DND-41 (cell line): ENCODE measurements at regions not wholly inside any gene's neighbourhood (a gene's known extent, or its start where the extent isn't known, plus 50 kb on each side); places are given as distances from the start of the nearest gene placed in this dataset.
A peak's percentile ranks its signal among the peaks of the same experiment; 100 is the strongest.
"Not testable (repeated sequence)": the region's sequence is repeated elsewhere in the genome, so short reads cannot be mapped to it uniquely, and the experiment has no call there.

ENCODE experiments used
- ATAC-seq: fragments of 200-7000 bp; cut with Tn5 transposase; 3 replicates; pipeline ENCODE4 v1.9.1; 2021; ENCODE audit warnings: low read depth; ENCODE audit not compliant: insufficient read depth
- DNase-seq: peaks from one replicate; pipeline ENCODE4 v3.0.0-alpha.2; 2020
- H2AFZ ChIP-seq: 2 replicates; pipeline ENCODE4 v1.6.0; 2012; ENCODE audit warnings: low read depth, low read length
- H3K27ac ChIP-seq: 2 replicates; pipeline ENCODE4 v1.5.1; 2012; ENCODE audit warnings: low read length, inconsistent platforms
- H3K27me3 ChIP-seq: fragments of 200-600 bp; sonication (generic); 2 replicates; pipeline ENCODE4 v1.6.0; 2012; ENCODE audit warnings: low read length, mild to moderate bottlenecking, inconsistent platforms; ENCODE audit not compliant: insufficient read depth, poor library complexity
- H3K36me3 ChIP-seq: 2 replicates; pipeline ENCODE4 v1.5.1; 2012; ENCODE audit warnings: low read length, inconsistent platforms; ENCODE audit not compliant: insufficient read depth
- H3K4me1 ChIP-seq: 2 replicates; pipeline ENCODE4 v1.5.1; 2012; ENCODE audit warnings: mild to moderate bottlenecking, low read length; ENCODE audit not compliant: insufficient read depth
- H3K4me2 ChIP-seq: 2 replicates; pipeline ENCODE4 v1.6.0; 2012; ENCODE audit warnings: mild to moderate bottlenecking, moderate library complexity, low read length, inconsistent platforms; ENCODE audit not compliant: insufficient read depth
- H3K4me3 ChIP-seq, 2 experiments: fragments of 200-600 bp in 1 of 2; shearing (Covaris generic) in 1 of 2; 2 replicates each; pipeline ENCODE4 v1.5.1; 2012 to 2016; ENCODE audit warnings: inconsistent platforms in 2 of 2, low read length in 2 of 2, mild to moderate bottlenecking in 2 of 2, low read depth in 1 of 2, moderate library complexity in 1 of 2
- H3K79me2 ChIP-seq: 2 replicates; pipeline ENCODE4 v1.6.0; 2012; ENCODE audit warnings: low read length, inconsistent platforms; ENCODE audit not compliant: insufficient read depth
- H3K9ac ChIP-seq: 2 replicates; pipeline ENCODE4 v1.6.0; 2012; ENCODE audit warnings: low read depth, mild to moderate bottlenecking, inconsistent platforms, low read length, moderate library complexity
- H3K9me3 ChIP-seq: 2 replicates; pipeline ENCODE4 v1.5.1; 2012; ENCODE audit warnings: low read length, moderate library complexity, mild to moderate bottlenecking, inconsistent platforms; ENCODE audit not compliant: insufficient read depth, severe bottlenecking
- H4K20me1 ChIP-seq: 2 replicates; pipeline ENCODE4 v1.6.0; 2012; ENCODE audit warnings: low read length; ENCODE audit not compliant: insufficient read depth
- EZH2 ChIP-seq: IDR thresholded peaks from 3 replicates; pipeline ENCODE4 v1.6.1; 2012; ENCODE audit warnings: borderline replicate concordance, low read depth, mild to moderate bottlenecking, moderate library complexity, low read length, inconsistent platforms; ENCODE audit not compliant: severe bottlenecking
- TF ChIP-seq, protein P1 (sequence below): IDR thresholded peaks from 2 replicates; pipeline ENCODE4 v1.5.1; 2012; ENCODE audit warnings: borderline replicate concordance, low read length, moderate library complexity, mild to moderate bottlenecking; ENCODE audit not compliant: poor library complexity, severe bottlenecking; ENCODE audit errors: extremely low read depth

DNA sequence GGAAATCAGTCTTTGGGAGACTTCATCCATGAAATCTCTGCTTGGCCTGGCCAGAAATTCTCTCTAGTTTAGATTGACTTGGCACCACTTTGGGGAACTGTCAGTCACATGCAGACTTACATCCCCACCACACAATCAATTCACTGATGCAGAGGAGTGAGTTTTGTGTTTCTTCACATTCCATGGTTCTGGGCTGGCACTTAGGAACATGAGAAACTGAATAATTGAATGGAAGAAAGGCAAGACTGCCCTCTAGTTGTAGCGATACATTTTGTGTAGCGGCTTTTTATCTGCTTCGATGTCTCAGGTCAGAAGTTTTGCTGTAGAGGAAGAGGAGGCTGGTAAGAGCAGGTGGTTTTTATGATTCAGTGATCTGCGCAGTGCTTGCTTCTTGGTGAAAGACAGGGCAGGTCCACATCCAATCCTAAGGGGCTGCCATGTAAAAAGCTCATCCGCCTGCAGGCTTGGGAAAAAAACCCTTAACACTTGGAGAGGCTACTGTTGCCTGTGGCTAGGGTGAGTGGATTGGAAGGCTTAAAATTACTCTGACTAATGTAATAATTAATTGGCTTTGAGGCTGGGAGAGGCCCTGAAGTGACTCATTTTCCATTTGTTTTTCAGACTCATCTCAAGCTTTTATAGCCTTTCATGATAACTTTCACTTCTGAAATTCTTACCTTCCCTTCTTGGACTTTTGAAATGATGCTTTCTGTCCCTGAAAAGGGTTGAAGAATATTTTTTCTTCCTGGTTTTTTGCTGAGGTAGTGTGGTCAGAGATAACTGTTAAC is 75.4 kb upstream of the LPCAT1 start:
- not testable (repeated sequence) for ATAC-seq, H3K9me3 ChIP-seq, H3K9ac ChIP-seq, H3K27ac ChIP-seq, H4K20me1 ChIP-seq, H3K27me3 ChIP-seq, H2AFZ ChIP-seq, H3K79me2 ChIP-seq, H3K36me3 ChIP-seq, H3K4me3 ChIP-seq, H3K4me1 ChIP-seq, H3K4me2 ChIP-seq
- DNase-seq, result peak; percentile 11
- TF ChIP-seq, protein P1, sequence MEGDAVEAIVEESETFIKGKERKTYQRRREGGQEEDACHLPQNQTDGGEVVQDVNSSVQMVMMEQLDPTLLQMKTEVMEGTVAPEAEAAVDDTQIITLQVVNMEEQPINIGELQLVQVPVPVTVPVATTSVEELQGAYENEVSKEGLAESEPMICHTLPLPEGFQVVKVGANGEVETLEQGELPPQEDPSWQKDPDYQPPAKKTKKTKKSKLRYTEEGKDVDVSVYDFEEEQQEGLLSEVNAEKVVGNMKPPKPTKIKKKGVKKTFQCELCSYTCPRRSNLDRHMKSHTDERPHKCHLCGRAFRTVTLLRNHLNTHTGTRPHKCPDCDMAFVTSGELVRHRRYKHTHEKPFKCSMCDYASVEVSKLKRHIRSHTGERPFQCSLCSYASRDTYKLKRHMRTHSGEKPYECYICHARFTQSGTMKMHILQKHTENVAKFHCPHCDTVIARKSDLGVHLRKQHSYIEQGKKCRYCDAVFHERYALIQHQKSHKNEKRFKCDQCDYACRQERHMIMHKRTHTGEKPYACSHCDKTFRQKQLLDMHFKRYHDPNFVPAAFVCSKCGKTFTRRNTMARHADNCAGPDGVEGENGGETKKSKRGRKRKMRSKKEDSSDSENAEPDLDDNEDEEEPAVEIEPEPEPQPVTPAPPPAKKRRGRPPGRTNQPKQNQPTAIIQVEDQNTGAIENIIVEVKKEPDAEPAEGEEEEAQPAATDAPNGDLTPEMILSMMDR, result peak; percentile 18

DNA sequence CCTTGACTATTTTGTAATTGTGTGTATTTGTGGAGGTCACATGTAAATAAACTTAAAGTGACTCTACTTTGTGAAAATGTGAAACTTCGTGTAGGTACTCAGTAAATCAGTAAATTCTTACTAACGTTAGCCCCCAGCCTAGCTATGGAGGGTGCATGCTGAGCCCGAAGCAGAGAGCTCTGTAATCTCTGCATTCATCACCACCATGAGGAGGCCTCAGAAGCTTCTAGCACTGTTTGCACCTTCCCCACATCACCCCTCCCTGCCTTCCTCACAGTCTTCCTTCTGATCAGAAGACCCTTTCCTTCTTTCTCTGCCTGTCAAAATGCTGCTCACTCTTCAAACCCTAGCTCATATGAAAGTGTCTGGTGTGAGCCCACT is 73.3 kb upstream of the LPCAT1 start:
- H3K9ac ChIP-seq, H3K27me3 ChIP-seq, ATAC-seq, H3K9me3 ChIP-seq, H3K36me3 ChIP-seq, H4K20me1 ChIP-seq, H2AFZ ChIP-seq, H3K27ac ChIP-seq, DNase-seq: not testable (repeated sequence)
- H3K4me1 ChIP-seq, result peaks cover 18% of the 10 kb centered on the region
- peak overlapping the region in 1 of 2 experiments; percentile 43; a peak in 1 of 4 replicates for H3K4me3 ChIP-seq
- H3K4me2 ChIP-seq, result peak overlapping the region; percentile 39; the same call in 1 of the 2 replicates
- H3K79me2 ChIP-seq, result peaks cover 17% of the 10 kb centered on the region

- peaks cover 18% of the 10 kb centered on the region for H3K79me2 ChIP-seq
- H3K4me3 ChIP-seq, H3K9me3 ChIP-seq, H2AFZ ChIP-seq, H3K9ac ChIP-seq, H3K27me3 ChIP-seq, H3K4me2 ChIP-seq, DNase-seq, H3K27ac ChIP-seq, ATAC-seq, H4K20me1 ChIP-seq: not testable (repeated sequence)
- H3K36me3 ChIP-seq, result peaks cover 12% of the 10 kb centered on the region
- H3K4me1 ChIP-seq, result peaks cover 18% of the 10 kb centered on the region
Observed at GRCh38 chr5:1596462-1597092, 72.8 kb upstream of the LPCAT1 start.

GRCh38 chr5:1594357-1595106 is 70.8 kb upstream of the LPCAT1 start:
- TF ChIP-seq, protein P1, result peak; percentile 78
- no peak for TF ChIP-seq EZH2
- Histone ChIP-seq H2AFZ (peak overlapping the region; percentile 97), H3K27ac (peak overlapping the region; percentile 71), H3K4me2 (peak overlapping the region; percentile 87), H3K79me2 (peaks cover 20% of the 10 kb centered on the region), H3K9ac (peak overlapping the region; percentile 86), H3K36me3 (peaks cover 23% of the 10 kb centered on the region), H3K9me3 (no peaks in the 10 kb centered on the region), H3K4me1 (peaks cover 18% of the 10 kb centered on the region), H4K20me1 (no peaks in the 10 kb centered on the region), H3K4me3 (peak overlapping the region; percentile 78 to 83), H3K27me3 (no peaks in the 10 kb centered on the region)
- peak; percentile 94 for DNase-seq
- ATAC-seq, result peak; percentile 95
